Activated T-helper 9 cell treated with anti-CD3 and anti-CD28 coated beads, Interleukin-2, amount 50 U/mL, for 16 hours (primary cell): ENCODE measurements at regions not wholly inside any gene's neighbourhood (a gene's known extent, or its start where the extent isn't known, plus 50 kb on each side); places are given as distances from the start of the nearest gene placed in this dataset.

Experiments used
- DNase-seq: peaks from one replicate; pipeline ENCODE4 v3.0.0-alpha.2; 2020; ENCODE audit warnings: low read depth

DNA sequence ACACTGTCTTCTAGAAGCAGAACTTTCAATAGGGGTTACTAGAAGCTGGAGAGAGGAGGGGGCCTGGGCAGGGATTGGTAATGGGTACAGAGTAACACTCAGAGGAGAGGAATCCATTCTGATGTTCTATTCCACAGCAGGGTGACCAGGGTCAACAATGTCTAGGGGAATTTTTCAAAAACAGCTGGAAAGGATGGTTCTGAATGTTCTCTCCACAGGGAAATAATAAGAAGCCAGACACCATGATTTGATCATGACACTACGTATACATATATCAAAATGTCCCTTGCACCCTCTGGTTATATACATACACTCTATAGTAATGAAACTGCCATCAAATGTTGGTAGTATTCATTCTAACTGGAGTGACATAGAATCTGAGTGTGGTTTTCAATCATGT lies 111.2 kb upstream of the TOP3B start:
- DNase-seq = no peak

GRCh38 chr22:22092974-22093373 lies 110.4 kb upstream of the TOP3B start:
- DNase-seq = no peak

GRCh38 chr22:22092101-22092500 lies 109.5 kb upstream of the TOP3B start:
- no peak for DNase-seq

- no peak for DNase-seq
These were observed 108.9 kb upstream of the TOP3B start for GRCh38 chr22:22091400-22091878.

GRCh38 chr22:22090650-22091399 lies 108.2 kb upstream of the TOP3B start:
- DNase-seq = no peak

DNA sequence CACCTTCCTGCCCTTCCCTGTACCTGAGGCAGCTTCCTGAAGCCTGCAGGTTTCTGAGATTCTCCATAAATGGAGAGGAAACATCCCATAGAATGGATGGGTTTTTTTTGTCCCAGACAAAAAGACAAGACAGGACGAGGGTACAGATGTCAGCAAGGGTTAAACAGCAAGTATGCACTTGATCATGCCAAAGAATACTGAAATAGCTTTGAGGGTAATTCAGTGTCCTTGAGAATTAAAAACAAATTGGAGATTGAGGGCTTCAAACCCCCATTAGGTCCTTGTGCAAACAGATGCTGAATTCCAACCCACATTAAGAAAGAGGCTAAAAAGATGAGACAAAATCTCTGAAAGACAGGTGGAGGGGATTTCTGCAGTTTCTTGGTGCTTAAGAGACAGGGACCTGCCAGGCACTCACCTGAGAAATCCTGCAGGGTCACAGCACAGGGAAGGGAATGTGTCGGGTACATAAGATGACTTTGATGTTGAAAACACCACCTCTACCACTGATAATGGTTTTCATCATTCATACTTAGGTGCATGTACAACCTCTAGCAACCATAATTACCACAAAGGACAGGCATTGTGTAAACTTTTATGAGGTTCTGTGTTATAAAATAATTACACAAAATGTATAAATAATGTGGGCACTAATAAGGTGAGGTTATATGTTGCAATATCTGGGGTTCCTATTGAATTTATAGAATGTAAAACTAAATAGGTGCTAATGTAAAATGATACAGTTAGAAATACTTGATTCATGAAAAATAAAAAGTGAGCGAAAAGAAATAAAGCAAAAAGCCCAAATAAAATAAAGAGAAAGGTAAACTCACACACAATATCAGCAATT lies 107.1 kb upstream of the TOP3B start:
- DNase-seq = no peak

DNA sequence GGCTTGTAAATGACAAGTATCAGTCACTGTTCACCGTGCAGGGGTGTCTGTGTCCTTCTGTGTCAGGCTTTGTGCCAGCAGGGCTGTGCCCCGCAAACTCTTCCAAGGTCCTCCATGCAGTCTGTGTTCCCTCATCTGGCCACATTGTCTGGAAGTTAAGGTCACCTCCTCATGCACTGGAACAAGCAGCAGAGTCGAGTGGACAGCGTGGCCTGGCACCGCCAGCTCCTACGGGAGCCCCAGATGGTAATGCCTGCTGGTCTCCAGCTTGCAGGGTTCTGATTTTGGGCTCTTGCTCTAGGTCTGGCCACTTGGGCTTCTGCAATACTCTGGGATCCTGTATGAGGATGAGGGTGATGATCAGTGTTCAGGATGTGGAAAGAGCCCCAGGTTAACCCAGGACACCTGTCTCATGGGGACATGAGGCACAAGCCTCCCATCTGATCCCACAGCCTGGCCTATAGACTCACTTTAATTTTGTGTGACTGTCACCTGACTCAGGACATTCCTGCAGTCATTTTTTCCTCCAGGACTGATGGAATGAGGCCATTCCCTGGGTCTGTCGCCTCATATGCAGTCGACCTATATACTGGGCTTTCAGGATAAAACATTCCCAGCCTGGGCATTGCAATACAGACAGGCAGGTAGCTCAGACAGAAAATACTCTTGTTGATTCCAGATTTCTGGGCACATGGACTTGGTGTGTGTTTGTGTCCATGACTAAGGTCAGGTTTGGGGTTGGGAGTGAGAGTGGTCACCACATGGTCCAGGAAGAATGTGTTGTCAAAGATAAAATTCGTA lies 106.3 kb upstream of the TOP3B start:
- DNase-seq = no peak

DNA sequence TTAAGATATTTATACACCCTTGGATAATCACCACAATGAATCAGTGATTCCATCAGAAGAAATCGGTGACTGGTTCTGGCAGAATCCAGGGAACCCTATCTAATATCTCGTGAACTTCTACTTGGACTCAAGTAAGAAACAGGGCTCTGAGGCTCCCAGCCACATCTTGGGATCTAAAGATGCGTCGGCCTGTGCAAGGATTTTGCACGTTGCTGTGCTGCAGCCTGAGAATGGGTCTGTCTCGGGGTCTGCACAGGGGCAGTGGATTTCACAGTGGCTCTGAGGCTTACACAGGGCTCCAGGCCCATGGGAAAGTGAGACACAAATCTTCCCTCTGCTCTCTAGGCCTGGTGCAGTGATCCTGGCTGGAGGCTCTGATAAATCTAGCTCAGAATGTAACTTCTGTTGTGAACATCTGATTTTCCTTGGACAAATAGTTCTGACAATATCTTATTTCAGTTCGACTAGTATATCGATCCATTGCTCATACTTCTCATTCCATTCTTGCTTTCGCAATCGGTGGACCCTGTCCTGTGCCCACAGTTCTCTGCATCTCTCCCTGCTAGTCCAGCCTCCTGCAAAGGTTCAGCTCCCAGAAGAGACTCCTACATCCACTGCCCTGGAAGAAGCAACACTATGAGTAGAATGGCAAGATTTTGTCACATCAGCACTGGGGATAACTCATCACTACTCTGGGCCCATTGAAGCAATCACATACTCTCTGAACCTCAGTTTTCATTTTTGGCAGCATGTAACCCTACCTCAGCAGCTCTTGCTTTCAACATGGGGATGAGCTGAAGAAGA lies 105.5 kb upstream of the TOP3B start:
- no peak for DNase-seq

DNA sequence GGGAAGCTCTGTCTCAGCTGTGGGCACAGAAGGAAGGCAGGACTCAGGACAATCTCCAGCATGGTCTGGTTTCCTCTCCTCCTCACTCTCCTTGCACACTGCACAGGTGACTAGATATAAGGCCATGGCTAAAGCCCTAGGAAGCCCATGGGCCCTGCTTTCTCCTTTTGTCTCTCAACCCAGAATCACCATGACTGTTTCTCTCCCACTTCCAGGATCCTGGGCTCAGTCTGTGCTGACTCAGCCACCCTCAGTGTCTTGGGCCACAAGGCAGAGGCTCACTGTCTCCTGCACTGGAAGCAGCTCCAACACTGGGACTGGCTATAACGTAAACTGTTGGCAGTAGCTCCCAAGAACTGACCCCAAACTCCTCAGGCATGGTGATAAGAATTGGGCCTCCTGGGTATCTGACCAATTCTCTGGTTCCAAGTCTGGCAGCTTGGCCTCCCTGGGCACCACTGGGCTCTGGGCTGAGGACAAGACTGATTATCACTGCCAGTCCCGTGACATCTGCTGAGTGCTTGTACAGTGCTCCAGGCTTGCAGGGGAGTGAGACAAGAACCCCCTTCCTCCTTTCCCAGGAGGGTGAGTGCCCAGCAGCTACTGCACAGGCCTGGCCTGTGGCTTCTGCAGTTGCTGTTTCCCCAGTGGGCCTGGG lies 104.0 kb upstream of the TOP3B start:
- no peak for DNase-seq

DNA sequence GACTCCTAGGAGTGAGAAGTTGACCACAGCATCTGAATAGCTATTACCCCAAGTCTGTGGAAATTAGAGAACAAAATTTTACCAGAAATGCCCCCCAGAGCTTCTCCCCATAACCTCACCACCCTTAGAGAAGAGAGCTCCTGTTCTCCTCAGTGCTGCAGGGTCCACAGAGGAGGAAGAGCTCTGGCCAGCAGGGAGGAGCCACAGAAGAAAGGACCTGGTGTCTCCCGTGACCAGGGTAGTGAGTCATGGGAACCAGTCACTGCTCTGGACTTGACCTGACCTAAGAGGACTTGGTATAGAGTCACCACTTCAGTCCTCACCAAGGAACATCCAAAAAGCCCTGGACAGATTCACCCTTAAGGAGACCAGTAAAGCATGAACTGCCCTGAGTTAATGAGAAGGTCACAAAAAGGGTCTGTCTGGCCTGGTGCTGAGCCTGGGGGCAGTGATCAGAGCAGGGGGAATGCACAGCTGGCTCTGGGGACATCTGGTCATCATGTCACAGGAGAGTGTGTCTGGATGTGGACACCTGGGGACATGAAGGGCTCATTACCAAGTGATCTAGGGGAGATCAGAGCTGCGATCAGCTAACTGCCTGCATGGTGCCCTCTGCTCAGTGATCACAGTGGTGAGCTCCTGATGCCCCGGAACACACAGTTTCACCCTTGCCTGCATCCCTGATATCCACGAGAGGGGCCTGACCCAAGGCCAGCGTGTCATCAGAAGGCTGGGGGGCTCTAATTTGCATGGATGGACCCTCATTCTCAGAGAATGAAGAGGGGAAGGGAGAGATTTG lies 103.3 kb upstream of the TOP3B start:
- no peak for DNase-seq

GRCh38 chr22:22084089-22084711 lies 101.6 kb upstream of the TOP3B start:
- DNase-seq = no peak

DNA sequence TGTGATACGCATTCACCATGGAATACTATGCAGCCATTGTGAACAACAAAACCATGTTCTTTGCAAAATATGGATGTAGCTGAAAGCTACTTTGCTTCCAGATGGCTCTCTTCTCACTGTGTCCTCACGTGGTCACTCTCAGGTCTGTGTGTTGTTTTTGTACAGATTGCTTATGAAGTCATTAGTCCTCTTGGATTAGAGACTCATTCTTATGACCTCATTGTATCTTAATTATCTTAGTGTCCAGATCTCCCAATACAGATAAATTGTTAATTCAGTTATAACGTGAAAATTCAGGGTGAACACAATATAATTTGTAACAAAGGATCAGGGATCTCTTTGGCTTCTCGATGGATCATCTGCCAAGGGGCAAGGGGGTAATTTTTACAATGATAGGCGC lies 100.4 kb upstream of the TOP3B start:
- no peak for DNase-seq

DNA sequence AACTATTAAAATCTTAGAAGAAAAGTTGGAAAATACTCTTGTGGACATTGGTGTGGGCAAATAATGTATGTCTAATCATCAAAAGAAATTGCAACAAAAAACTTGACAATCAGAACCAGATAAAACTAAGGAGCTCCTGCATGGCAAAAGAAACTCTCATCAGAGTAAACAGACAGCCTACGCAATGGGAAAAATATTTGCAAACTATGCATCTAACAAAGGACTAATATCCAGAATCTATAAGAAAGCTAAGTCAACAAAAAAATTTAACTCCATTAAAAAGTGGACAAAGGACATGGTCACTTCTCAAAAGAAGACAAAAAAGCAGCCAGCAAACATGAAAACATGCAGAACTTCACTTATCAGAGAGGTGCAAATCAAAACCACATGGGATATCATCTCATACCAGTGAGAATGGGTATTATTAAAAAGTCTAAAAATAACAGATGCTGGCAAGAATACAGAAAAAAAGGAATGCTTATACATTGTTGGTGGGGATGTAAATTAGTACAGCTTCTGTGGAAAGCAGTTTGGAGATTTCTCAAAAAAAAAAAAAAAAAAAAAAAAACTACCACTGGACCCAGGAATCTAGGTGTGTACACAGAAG lies 99.7 kb upstream of the TOP3B start:
- DNase-seq = no peak

DNA sequence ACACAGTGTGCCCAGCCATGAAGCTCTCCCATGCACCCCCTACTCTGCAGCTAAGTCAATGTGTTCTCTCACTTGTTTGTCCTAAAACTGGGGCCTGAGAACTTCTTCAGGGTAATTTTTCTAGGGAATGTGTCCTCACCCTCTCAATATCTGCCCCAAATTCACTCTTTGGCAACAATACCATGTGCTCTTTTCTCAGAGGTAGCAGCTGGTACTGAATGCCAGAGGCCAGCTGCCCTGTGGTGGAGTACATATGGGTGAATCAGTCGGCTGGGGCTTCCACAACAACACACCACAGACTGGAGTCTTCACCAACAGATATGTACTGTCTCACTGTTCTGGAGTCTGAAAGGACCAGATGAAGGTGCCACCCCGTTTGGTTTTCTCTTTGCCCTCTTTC lies 97.7 kb upstream of the TOP3B start:
- DNase-seq = no peak

DNA sequence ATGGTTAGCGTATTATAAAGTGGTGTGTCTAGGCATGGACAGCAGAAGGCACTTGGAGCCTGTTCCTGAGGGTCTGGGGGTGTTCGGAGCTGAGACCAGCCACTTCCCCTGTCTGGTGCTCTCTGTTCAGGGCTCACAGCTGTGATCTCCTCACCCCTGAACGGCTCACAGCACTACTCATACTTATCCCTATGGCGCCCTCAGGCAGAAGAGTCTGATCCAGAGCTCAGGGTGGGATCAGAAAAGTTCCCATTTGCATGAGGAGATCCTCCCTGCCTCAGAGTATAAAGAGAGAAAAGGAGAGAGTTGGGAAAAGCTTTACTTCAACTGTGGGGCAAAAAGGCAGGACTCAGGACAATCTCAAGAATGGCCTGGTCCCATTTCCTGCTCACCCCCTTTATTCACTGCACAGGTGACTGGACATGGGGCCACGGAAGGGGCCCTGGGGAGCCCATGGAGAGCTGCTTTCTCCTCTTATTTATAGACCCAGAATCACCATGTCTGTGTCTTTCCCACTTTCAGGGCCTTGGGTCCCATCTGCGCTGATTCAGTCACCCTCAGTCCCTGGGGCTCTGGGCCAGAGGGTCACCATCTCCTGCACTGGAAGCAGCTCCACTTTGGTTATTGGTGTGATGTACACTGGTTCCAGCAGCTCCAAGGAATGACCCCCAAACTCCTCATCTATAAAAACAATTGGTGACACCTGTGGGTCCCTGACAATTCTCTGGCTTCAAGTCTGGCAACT lies 97.0 kb upstream of the TOP3B start:
- no peak for DNase-seq

GRCh38 chr22:22078329-22078728 lies 95.7 kb upstream of the TOP3B start:
- no peak for DNase-seq

GRCh38 chr22:22076932-22077703 lies 94.5 kb upstream of the TOP3B start:
- DNase-seq = no peak

DNA sequence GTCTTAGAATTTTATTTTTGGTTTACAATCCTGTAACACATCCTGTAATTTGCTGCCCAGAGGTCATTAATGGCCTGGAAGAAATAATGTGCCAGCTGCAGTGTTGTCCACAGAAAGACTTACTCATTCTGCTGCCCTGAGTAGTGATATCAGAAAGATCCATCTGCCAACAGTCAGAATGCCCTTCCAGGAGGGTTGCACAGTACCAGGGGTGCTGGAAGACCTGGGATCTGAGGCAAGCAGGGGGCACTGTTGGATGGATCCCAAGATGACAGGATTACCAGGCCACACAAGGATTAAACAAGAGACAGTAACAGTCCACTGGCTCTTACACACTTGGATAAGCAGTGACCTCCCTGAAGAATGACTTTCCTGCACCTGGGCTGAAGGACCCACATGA lies 93.8 kb upstream of the TOP3B start:
- no peak for DNase-seq
